ENCODE measurements at regions not wholly inside any gene's neighbourhood (a gene's known extent, or its start where the extent isn't known, plus 50 kb on each side); places are given as distances from the start of the nearest gene placed in this dataset.

DNA sequence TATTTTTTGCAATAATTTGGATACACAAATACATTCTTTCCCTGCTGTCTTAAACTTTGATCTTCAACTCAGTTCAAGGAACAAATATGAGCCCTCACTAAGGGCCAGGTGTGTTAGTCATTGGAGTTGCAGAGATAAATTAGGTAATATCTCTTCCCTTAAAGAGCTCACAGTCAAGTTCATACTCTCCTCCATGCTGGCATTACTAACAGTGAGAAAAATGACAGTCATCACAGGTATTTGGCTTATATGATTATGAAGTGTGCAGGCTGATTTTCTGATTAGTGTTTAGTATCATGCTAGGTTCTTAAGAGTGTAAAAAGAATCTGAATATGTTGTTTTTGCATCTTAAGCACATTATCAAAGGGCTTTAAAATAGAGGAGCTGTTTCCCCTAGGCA, 594.7 kb downstream of the CCER1 start:
- TF ChIP-seq, protein P1, sequence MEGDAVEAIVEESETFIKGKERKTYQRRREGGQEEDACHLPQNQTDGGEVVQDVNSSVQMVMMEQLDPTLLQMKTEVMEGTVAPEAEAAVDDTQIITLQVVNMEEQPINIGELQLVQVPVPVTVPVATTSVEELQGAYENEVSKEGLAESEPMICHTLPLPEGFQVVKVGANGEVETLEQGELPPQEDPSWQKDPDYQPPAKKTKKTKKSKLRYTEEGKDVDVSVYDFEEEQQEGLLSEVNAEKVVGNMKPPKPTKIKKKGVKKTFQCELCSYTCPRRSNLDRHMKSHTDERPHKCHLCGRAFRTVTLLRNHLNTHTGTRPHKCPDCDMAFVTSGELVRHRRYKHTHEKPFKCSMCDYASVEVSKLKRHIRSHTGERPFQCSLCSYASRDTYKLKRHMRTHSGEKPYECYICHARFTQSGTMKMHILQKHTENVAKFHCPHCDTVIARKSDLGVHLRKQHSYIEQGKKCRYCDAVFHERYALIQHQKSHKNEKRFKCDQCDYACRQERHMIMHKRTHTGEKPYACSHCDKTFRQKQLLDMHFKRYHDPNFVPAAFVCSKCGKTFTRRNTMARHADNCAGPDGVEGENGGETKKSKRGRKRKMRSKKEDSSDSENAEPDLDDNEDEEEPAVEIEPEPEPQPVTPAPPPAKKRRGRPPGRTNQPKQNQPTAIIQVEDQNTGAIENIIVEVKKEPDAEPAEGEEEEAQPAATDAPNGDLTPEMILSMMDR (IDR thresholded peaks at IDR 0.05; ENCODE audit: unreplicated experiment in 3 of 3): no peak
- Mint-ChIP-seq H3K36me3 (ENCODE audit: low read depth) (no peaks in the 10 kb centered on the region), H3K27me3 (ENCODE audit: low read depth) (no peaks in the 10 kb centered on the region), H3K27ac (no peak overlapping the region), H3K4me3 (no peak overlapping the region), H3K4me1 (peaks cover 18% of the 10 kb centered on the region), H3K9me3 (no peaks in the 10 kb centered on the region)

DNA sequence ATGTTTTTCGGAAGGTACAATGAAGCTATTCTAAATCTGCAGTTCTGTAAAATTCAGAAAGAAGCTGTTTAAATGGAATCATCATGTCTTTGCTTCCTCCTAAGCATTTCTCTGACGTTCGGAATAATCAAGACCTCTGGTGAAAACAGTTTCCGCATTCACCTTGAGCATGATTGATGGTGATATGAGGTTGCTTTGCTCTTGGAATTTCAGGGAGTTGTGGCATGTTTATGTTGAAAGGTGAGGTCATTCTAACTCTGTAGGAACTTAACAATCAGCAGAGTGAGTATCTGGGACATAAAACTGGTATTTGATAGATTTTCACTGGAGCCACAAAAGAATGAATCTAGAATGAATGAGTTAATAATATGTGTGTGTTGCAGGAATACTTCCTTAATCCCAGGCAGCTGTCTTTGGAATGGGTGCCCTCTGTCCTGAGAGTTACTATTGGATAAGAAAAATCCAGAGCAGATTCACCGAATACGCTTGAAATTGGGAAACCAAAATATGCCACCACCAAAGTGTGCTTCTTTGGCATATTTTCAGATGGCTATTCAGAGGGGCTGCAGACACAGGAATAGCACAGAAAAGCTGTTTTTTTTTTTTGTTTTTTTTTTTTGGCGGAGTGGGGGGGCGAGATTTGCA, 599.1 kb downstream of the CCER1 start:
- no peak overlapping the region for H3K4me3 Mint-ChIP-seq
- H3K4me1 Mint-ChIP-seq: peaks cover 34% of the 10 kb centered on the region
- H3K36me3 Mint-ChIP-seq (ENCODE audit: low read depth): no peaks in the 10 kb centered on the region
- no peaks in the 10 kb centered on the region for H3K27me3 Mint-ChIP-seq (ENCODE audit: low read depth)
- TF ChIP-seq, protein P1 (IDR thresholded peaks at IDR 0.05; ENCODE audit: unreplicated experiment in 3 of 3): no peak
- peak overlapping the region in 1 of 3 experiments; percentile 61 for H3K27ac Mint-ChIP-seq
- H3K9me3 Mint-ChIP-seq: no peaks in the 10 kb centered on the region

DNA sequence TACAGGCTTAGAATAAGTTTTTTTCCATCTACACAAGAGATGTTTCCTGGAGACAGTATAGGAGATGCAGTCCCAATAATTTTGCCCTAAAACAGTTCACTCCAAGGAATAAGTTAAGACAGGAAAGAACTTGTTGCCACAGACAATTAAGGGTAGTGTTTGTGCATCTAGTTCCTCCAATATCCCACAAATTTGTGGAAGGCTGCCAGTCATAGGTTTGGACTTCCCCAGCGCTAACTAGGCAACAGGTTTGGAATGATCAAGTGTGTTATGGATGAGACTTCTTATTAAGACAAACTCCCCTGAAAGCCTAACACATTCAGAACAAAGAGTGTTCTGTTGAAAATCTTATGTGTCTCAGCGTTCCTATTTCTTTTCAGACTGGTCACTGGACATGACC, 611.0 kb downstream of the CCER1 start:
- Mint-ChIP-seq H3K27me3 (ENCODE audit: low read depth) (no peaks in the 10 kb centered on the region), H3K4me1 (peaks cover 22% of the 10 kb centered on the region), H3K27ac (no peak overlapping the region), H3K36me3 (ENCODE audit: low read depth) (no peaks in the 10 kb centered on the region), H3K4me3 (no peak overlapping the region), H3K9me3 (no peaks in the 10 kb centered on the region)
- TF ChIP-seq, protein P1 (IDR thresholded peaks at IDR 0.05; ENCODE audit: unreplicated experiment in 3 of 3): no peak

DNA sequence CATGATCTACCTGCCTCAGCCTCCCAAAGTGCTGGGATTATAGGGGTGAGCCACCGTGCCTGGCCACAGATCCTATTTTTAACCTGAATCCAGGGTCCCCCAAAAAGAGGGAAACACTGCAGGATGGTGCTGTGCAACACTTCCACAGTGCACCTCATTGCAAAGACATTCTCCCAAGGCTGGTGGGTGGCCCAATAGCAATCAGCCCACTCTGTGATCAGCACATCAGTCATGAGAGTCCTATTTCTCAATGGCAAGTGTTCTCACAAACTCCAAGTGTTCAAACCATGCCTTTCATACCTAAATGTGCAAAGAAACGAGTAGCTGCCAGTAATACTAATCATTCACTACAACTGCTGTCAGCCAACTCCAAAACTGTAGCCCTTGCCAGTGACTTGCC, 612.9 kb downstream of the CCER1 start:
- no peak overlapping the region for H3K27ac Mint-ChIP-seq
- no peaks in the 10 kb centered on the region for H3K9me3 Mint-ChIP-seq

DNA sequence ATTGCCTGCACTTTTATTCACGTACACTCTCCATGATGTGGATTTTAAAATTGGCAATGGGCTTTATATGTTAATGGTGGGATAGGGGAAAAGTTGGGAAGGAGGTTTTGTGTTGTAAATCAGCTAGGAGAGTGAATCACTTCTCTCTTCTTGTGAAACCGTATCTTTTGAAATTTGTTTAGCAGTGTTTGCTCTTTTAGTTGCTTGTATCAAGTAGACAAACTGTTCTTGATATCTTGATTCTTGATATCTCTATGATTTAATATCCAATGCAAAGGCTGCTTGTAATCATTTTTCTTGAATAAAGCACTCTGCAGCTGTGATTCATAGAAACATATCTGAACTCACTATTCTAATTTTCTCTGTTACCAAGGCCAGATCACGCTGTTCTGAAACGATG, 615.1 kb downstream of the CCER1 start:
- Mint-ChIP-seq H3K27me3 (ENCODE audit: low read depth) (no peaks in the 10 kb centered on the region), H3K36me3 (ENCODE audit: low read depth) (no peaks in the 10 kb centered on the region), H3K4me1 (peaks cover 28% of the 10 kb centered on the region)

More for the DNA sequence above, 612.9 kb downstream of the CCER1 start:
- Mint-ChIP-seq H3K27me3 (ENCODE audit: low read depth) (no peaks in the 10 kb centered on the region), H3K4me3 (no peak overlapping the region), H3K4me1 (peaks cover 22% of the 10 kb centered on the region), H3K36me3 (ENCODE audit: low read depth) (no peaks in the 10 kb centered on the region)
- TF ChIP-seq, protein P1 (IDR thresholded peaks at IDR 0.05; ENCODE audit: unreplicated experiment in 3 of 3): no peak

More for the DNA sequence above, 615.1 kb downstream of the CCER1 start:
- H3K27ac Mint-ChIP-seq: peak overlapping the region in 2 of 3 experiments; percentile 2 to 36
- TF ChIP-seq, protein P1 (IDR thresholded peaks at IDR 0.05; ENCODE audit: unreplicated experiment in 3 of 3): no peak
- no peak overlapping the region for H3K4me3 Mint-ChIP-seq
- no peaks in the 10 kb centered on the region for H3K9me3 Mint-ChIP-seq

Measured in nephron (organoid).